HG03442 (cell line): ENCODE measurements at regions not wholly inside any gene's neighbourhood (a gene's known extent, or its start where the extent isn't known, plus 50 kb on each side); places are given as distances from the start of the nearest gene placed in this dataset.
A peak's percentile ranks its signal among the peaks of the same experiment; 100 is the strongest.
"Not testable (repeated sequence)": the region's sequence is repeated elsewhere in the genome, so short reads cannot be mapped to it uniquely, and the experiment has no call there.

Source experiments
- ATAC-seq: cut with Tn5 transposase; IDR thresholded peaks from one replicate; pipeline ENCODE4 v1.9.1; 2021; ENCODE audit warnings: mild to moderate bottlenecking, moderate library complexity; ENCODE audit not compliant: unreplicated experiment

- ATAC-seq = no peak
Measured at GRCh38 chr5:96528826-96529474, 95.9 kb upstream of the PCSK1 start.

- ATAC-seq = no peak
Measured at GRCh38 chr5:96529559-96529958, 96.5 kb upstream of the PCSK1 start.

GRCh38 chr5:96530901-96531300, 97.9 kb upstream of the PCSK1 start:
- no peak for ATAC-seq

- ATAC-seq = no peak
Measured at GRCh38 chr5:96533371-96533770, 100.3 kb upstream of the PCSK1 start.

- peak; percentile 57 for ATAC-seq
Measured at GRCh38 chr5:96537386-96537785, 104.3 kb upstream of the PCSK1 start.

- ATAC-seq = no peak
Measured at GRCh38 chr5:96538808-96539250, 105.8 kb upstream of the PCSK1 start.

- ATAC-seq = no peak
Measured at GRCh38 chr5:96546120-96546519, 113.1 kb upstream of the PCSK1 start.

GRCh38 chr5:96547486-96547885, 114.4 kb upstream of the PCSK1 start:
- no peak for ATAC-seq

GRCh38 chr5:96548905-96549304, 113.3 kb upstream of the CAST start:
- ATAC-seq = no peak

- ATAC-seq = not testable (repeated sequence)
Measured at GRCh38 chr5:96560857-96561256, 101.3 kb upstream of the CAST start.

GRCh38 chr5:96562614-96563013, 99.6 kb upstream of the CAST start:
- ATAC-seq = no peak

- ATAC-seq = no peak
Measured at GRCh38 chr5:96563816-96564215, 98.4 kb upstream of the CAST start.

GRCh38 chr5:96565582-96566265, 96.5 kb upstream of the CAST start:
- ATAC-seq = peak; percentile 84

- no peak for ATAC-seq
Measured at GRCh38 chr5:96566833-96567587, 95.2 kb upstream of the CAST start.

GRCh38 chr5:96569332-96569731, 92.8 kb upstream of the CAST start:
- no peak for ATAC-seq

- no peak for ATAC-seq
Measured at GRCh38 chr5:96569770-96570169, 92.4 kb upstream of the CAST start.

- no peak for ATAC-seq
Measured at GRCh38 chr5:96572864-96573512, 89.2 kb upstream of the CAST start.

- ATAC-seq = no peak
Measured at GRCh38 chr5:96573513-96573894, 88.7 kb upstream of the CAST start.

- no peak for ATAC-seq
Measured at GRCh38 chr5:96576876-96577275, 85.3 kb upstream of the CAST start.

- no peak for ATAC-seq
Measured at GRCh38 chr5:96577909-96578308, 84.3 kb upstream of the CAST start.

GRCh38 chr5:96579711-96580110, 82.5 kb upstream of the CAST start:
- ATAC-seq = no peak
